ENCODE measurements at regions not wholly inside any gene's neighbourhood (a gene's known extent, or its start where the extent isn't known, plus 50 kb on each side); places are given as distances from the start of the nearest gene placed in this dataset.
"Not testable (repeated sequence)": the region's sequence is repeated elsewhere in the genome, so short reads cannot be mapped to it uniquely, and the experiment has no call there.

GRCh38 chr3:147152476-147152875, 253.9 kb downstream of the ZIC4 start:
- DNase-seq, result no peak

- no peak for DNase-seq
These were observed 264.6 kb downstream of the ZIC4 start for GRCh38 chr3:147141516-147142288.

- no peak for DNase-seq
These were observed 267.0 kb downstream of the ZIC4 start for GRCh38 chr3:147139341-147139740.

- no peak for DNase-seq
These were observed 274.2 kb downstream of the ZIC4 start for GRCh38 chr3:147132168-147132567.

- DNase-seq, result no peak
These were observed 275.9 kb downstream of the ZIC4 start for GRCh38 chr3:147130461-147130860.

- DNase-seq, result no peak
These were observed 276.7 kb downstream of the ZIC4 start for GRCh38 chr3:147129665-147130064.

- no peak for DNase-seq
These were observed 284.0 kb downstream of the ZIC4 start for GRCh38 chr3:147122350-147122749.

GRCh38 chr3:147119989-147120388, 286.4 kb downstream of the ZIC4 start:
- DNase-seq, result no peak

- DNase-seq, result no peak
These were observed 287.0 kb downstream of the ZIC4 start for GRCh38 chr3:147119346-147119745.

GRCh38 chr3:147118611-147119010, 287.7 kb downstream of the ZIC4 start:
- DNase-seq, result no peak

GRCh38 chr3:147117631-147118030, 288.7 kb downstream of the ZIC4 start:
- no peak for DNase-seq

GRCh38 chr3:147113293-147114044, 292.9 kb downstream of the ZIC4 start:
- DNase-seq, result no peak

GRCh38 chr3:147099076-147099475, 307.3 kb downstream of the ZIC4 start:
- no peak for DNase-seq

GRCh38 chr3:147090461-147090860, 315.9 kb downstream of the ZIC4 start:
- no peak for DNase-seq

GRCh38 chr3:147089286-147089685, 317.1 kb downstream of the ZIC4 start:
- no peak for DNase-seq

GRCh38 chr3:147059500-147059899, 346.8 kb downstream of the ZIC4 start:
- not testable (repeated sequence) for DNase-seq

GRCh38 chr3:147049821-147050220, 356.5 kb downstream of the ZIC4 start:
- no peak for DNase-seq

- no peak for DNase-seq
These were observed 357.0 kb downstream of the ZIC4 start for GRCh38 chr3:147049305-147049704.

GRCh38 chr3:147046916-147047315, 359.4 kb downstream of the ZIC4 start:
- DNase-seq, result no peak

- no peak for DNase-seq
These were observed 367.9 kb downstream of the ZIC4 start for GRCh38 chr3:147038481-147038880.

GRCh38 chr3:147034359-147034758, 372.0 kb downstream of the ZIC4 start:
- no peak for DNase-seq

- DNase-seq, result no peak
These were observed 376.1 kb downstream of the ZIC4 start for GRCh38 chr3:147030274-147030673.

- DNase-seq, result no peak
These were observed 391.0 kb downstream of the ZIC4 start for GRCh38 chr3:147015334-147015733.

GRCh38 chr3:147008886-147009285, 397.5 kb downstream of the ZIC4 start:
- DNase-seq, result no peak
